Natural killer cell treated with Interleukin-12 subunit alpha and Interleukin-12 subunit beta and Interleukin-15 and Interleukin-18, amount 100 ng/mL, for 72 hours (primary cell): ENCODE measurements at regions not wholly inside any gene's neighbourhood (a gene's known extent, or its start where the extent isn't known, plus 50 kb on each side); places are given as distances from the start of the nearest gene placed in this dataset.

ENCODE experiments used
- ATAC-seq, 2 donors: fragments of 150-1000 bp; cut with Tn5 transposase in 1 of 2; sonication (Bioruptor Pico), chemical (Tn5 transposase) in 1 of 2; 2 replicates each; pipeline ENCODE4 v1.10.0; 2021
- DNase-seq: peaks from one replicate; pipeline ENCODE4 v3.0.0; 2022; ENCODE audit warnings: low spot score
- H3K27ac Mint-ChIP-seq, 2 donors: 1 replicate in 1 of 2; 2 replicates in 1 of 2; pipeline ENCODE4 v1.8.0; 2022; ENCODE audit warnings: mixed read lengths in 2 of 2, mild to moderate bottlenecking in 1 of 2, moderate library complexity in 1 of 2
- H3K27me3 Mint-ChIP-seq, 2 donors: 1 replicate in 1 of 2; 2 replicates in 1 of 2; pipeline ENCODE4 v1.8.0; 2022; ENCODE audit warnings: mixed read lengths in 2 of 2
- H3K36me3 Mint-ChIP-seq: one replicate; pipeline ENCODE4 v1.8.0; 2022; ENCODE audit warnings: mixed read lengths
- H3K4me1 Mint-ChIP-seq, 2 donors: 1 replicate in 1 of 2; 2 replicates in 1 of 2; pipeline ENCODE4 v1.8.0; 2022; ENCODE audit warnings: low read depth in 2 of 2, mixed read lengths in 2 of 2, mild to moderate bottlenecking in 1 of 2
- H3K4me3 Mint-ChIP-seq: one replicate; pipeline ENCODE4 v1.8.0; 2022; ENCODE audit warnings: mixed read lengths
- H3K9me3 Mint-ChIP-seq: 2 replicates; pipeline ENCODE4 v1.8.0; 2022; ENCODE audit warnings: mixed read lengths

DNA sequence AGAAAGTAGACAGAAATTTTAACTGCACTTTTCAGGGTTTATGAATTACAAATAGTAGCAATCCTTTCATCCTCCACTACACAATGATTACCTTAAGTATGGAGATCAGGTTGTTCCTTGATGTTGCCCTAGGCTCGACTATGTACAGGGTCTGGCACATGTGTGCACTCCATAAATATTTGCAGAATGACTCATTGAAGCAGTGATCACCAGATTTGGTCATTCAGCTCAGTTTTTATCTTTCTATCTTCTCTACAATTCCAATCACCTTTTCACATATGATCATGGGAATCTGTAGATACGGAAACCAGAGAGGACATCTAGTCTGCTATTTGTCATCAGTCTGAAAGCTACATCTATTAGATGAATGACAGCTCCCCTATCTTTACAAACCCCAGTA lies 171.7 kb upstream of the HCCS start:
- Mint-ChIP-seq H3K27me3 (no peaks in the 10 kb centered on the region), H3K9me3 (peaks cover 25% of the 10 kb centered on the region)
- ATAC-seq: no peak

DNA sequence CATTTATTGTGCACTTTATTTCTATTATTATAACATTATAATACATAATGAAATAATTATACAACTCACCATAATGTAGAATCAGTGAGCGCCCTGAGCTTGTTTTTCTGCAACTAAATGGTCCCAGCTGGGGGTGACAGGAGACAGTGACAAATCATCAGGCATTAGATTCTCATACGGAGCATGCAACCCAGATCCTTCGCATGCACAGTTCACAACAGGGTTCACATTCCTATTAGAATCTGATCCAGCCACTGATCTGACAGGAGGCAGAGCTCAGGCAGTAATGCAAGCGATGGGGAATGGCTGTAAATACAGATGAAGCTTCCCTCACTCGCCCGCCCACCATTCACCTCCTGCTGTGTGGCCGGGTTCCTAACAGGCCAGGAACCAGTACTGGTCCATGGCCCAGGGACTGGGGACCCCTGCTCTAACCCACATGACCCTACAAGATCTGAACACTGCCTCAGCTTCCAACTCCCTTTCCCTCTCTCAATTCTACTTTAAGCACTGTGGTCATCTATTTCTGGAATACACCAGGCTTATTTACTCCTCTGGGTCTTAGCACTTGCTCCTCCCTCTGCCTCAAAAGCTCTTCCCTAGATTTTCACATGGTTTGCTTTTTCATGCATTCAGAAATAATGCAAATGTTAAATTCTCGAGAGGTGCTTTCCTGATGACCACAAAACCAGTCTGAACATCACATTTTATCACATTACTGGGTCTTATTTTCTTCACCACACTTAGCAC lies 166.8 kb upstream of the HCCS start:
- H3K9me3 Mint-ChIP-seq: peaks cover 11% of the 10 kb centered on the region
- no peaks in the 10 kb centered on the region for H3K36me3 Mint-ChIP-seq
- no peaks in the 10 kb centered on the region for H3K4me1 Mint-ChIP-seq
- no peaks in the 10 kb centered on the region for H3K27me3 Mint-ChIP-seq
- ATAC-seq (no peak), DNase-seq (no peak)
- no peak overlapping the region for H3K27ac Mint-ChIP-seq
- H3K4me3 Mint-ChIP-seq: no peak overlapping the region

More for the DNA sequence above, 171.7 kb upstream of the HCCS start:
- Mint-ChIP-seq H3K27ac (no peak overlapping the region), H3K4me3 (no peak overlapping the region), H3K4me1 (no peaks in the 10 kb centered on the region), H3K36me3 (no peaks in the 10 kb centered on the region)
- DNase-seq: no peak

DNA sequence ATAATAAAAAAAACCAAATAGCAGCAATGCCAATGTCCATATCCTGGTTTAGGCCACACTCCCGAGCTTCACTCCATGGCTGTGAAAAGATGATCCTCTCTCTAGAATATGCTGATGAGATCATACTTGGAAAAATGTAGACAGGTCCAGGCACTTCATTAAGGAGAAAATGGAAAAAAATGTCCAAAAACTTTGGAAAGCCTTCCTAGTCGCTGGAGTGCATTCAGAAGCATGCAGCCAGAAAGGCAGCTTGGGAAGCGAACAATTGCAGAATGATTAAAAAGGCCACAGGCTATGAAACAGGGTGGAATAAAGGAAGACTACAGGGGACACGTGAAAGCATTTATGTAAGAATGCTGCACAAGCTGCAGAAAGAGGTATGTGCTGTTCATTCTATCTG lies 165.6 kb upstream of the HCCS start:
- Mint-ChIP-seq H3K9me3 (peaks cover 8% of the 10 kb centered on the region), H3K36me3 (peaks cover 9% of the 10 kb centered on the region), H3K27ac (no peak overlapping the region), H3K27me3 (no peaks in the 10 kb centered on the region), H3K4me1 (no peaks in the 10 kb centered on the region), H3K4me3 (no peak overlapping the region)
- DNase-seq: no peak
- ATAC-seq: no peak

DNA sequence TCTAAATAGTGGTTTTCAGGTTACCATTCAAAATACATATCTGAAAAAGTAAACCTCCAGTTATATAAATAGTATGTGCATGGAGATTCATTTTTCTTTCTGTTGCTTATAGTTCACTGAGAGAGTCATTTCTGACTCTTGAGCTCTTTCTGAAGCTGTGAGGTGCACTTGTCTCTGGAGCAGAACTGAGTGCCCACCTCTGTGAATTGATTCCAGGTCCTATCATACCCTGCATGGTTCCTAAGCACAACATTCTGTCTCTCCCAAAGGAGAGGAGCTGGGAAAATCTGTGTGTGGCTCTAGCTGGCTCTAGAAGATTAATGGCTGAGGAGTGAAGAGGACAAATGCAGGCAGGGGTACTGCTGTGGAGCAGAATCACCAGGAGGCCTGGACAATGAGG lies 161.6 kb upstream of the HCCS start:
- Mint-ChIP-seq H3K27ac (no peak overlapping the region), H3K36me3 (peaks cover 10% of the 10 kb centered on the region), H3K4me3 (no peak overlapping the region), H3K27me3 (no peaks in the 10 kb centered on the region), H3K9me3 (peaks cover 17% of the 10 kb centered on the region), H3K4me1 (no peaks in the 10 kb centered on the region)
- DNase-seq (no peak), ATAC-seq (no peak)

DNA sequence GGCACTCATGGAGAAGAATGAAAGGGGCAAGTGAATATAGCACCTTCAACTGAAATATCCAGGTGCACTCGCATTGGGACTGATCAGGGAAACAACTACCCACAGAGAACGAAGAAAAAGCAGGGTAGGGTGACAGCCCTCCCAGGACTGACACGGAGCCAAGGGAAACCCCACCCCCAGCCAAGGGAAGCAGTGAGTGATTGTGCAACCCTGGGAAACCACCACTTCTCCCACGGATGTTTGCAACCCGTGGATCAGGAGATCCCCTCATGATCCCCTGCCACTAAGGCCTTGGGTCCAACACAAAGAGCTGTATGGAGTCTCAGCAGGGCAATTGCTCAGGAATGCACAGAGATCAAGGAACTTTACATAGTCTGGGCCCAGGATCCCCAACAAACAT lies 158.5 kb upstream of the HCCS start:
- Mint-ChIP-seq H3K4me1 (no peaks in the 10 kb centered on the region), H3K9me3 (peaks cover 32% of the 10 kb centered on the region)

DNA sequence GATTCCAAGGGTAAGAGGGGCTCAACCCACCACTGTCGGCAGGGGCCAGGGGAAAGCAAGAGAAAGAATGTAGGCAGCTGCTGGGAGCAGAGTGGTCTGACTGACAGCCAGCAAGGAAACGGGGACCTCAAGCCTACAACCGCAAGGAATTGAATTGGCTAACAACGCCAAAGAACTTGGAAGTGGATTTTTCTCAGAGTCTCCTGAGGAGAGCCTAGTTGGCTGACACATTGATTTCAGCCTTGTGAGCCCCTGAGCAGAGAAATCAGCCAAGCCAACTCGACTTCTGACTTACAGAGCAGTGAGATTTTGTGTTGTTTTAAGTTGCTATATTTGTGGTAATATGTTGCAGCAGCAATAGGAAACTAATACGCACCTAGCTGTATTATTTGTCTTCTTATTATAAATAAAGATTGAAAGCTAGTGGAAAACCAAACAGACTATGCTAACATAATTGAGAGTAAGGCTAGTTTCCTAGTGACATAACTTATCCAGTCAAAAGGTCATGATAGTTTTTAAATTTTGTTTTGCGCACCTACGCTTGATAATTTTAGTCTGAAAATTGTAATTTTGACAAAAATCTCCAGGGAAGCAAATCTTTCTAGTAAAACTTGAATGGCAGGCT lies 145.8 kb upstream of the HCCS start:
- DNase-seq: no peak
- Mint-ChIP-seq H3K9me3 (peaks cover 11% of the 10 kb centered on the region), H3K4me1 (no peaks in the 10 kb centered on the region), H3K27ac (no peak overlapping the region), H3K27me3 (no peaks in the 10 kb centered on the region), H3K36me3 (no peaks in the 10 kb centered on the region), H3K4me3 (no peak overlapping the region)
- ATAC-seq: no peak

More for the DNA sequence above, 158.5 kb upstream of the HCCS start:
- no peak for ATAC-seq
- DNase-seq: peak; percentile 59
- Mint-ChIP-seq H3K36me3 (peaks cover 25% of the 10 kb centered on the region), H3K27me3 (no peaks in the 10 kb centered on the region), H3K4me3 (no peak overlapping the region), H3K27ac (no peak overlapping the region)

DNA sequence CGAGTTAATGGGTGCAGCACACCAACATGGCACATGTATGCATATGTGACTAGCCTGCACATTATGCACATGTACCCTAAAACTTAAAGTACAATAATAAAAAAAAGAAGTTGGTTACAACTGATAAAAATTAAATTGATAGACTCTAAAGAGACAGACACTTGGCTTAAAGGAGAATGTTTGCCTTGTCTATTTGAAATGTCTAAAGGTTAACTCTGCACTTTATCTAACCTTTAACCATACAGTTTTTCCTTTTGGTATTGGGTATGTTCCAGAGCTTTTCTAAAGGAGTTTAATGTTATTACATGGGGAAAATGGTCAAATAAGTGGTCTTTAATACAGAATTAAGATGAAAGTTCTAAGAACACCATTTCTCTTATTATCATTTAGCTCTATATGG lies 145.1 kb upstream of the HCCS start:
- H3K36me3 Mint-ChIP-seq: no peaks in the 10 kb centered on the region
- no peak for DNase-seq

DNA sequence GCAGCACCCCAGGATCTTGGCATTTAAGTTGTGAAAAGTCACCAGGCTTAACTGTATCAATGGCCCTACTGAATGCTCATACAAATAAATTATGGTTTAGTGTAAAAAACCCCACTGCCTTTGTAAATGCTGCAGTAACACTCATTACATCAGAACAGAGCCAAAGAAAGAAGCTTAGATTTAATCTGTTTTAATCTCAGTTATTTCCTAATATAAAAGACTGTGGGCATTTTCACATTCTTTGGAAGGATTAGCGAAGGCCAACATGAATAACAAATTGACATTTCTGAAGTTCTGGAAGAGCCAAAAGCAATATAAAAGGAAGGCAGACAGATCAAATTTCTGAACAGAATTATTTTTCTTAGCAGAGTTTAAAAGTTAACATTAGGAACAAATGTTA lies 140.0 kb upstream of the HCCS start:
- ATAC-seq: no peak
- H3K9me3 Mint-ChIP-seq: peaks cover 8% of the 10 kb centered on the region
- no peaks in the 10 kb centered on the region for H3K27me3 Mint-ChIP-seq
- H3K4me1 Mint-ChIP-seq: no peaks in the 10 kb centered on the region
- no peak overlapping the region for H3K4me3 Mint-ChIP-seq
- no peaks in the 10 kb centered on the region for H3K36me3 Mint-ChIP-seq
- no peak for DNase-seq
- H3K27ac Mint-ChIP-seq: no peak overlapping the region

More for the DNA sequence above, 145.1 kb upstream of the HCCS start:
- H3K4me1 Mint-ChIP-seq: no peaks in the 10 kb centered on the region
- H3K9me3 Mint-ChIP-seq: peaks cover 11% of the 10 kb centered on the region
- no peaks in the 10 kb centered on the region for H3K27me3 Mint-ChIP-seq
- H3K27ac Mint-ChIP-seq: no peak overlapping the region
- ATAC-seq: no peak
- H3K4me3 Mint-ChIP-seq: no peak overlapping the region

DNA sequence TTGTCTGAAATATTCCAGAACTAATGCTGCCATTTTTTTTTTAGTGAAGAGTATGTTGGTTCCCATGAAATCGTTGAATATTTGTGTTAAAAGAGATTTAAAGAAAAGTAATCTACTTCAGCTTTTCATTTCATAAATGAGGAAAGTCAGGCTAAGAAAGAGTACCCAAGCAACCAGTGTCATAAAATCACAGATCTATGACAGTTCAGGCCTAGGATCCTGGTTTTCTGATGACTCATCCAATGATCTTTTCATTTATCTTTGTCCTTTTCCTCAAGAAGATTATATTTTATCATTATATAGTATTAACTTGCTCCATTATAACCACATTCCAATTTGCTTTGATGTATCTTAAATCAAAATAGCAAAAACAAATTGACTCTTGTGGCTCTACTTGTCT lies 139.4 kb upstream of the HCCS start:
- Mint-ChIP-seq H3K27ac (no peak overlapping the region), H3K9me3 (peaks cover 8% of the 10 kb centered on the region), H3K4me3 (no peak overlapping the region), H3K4me1 (no peaks in the 10 kb centered on the region), H3K27me3 (no peaks in the 10 kb centered on the region), H3K36me3 (no peaks in the 10 kb centered on the region)
- DNase-seq (no peak), ATAC-seq (no peak)

DNA sequence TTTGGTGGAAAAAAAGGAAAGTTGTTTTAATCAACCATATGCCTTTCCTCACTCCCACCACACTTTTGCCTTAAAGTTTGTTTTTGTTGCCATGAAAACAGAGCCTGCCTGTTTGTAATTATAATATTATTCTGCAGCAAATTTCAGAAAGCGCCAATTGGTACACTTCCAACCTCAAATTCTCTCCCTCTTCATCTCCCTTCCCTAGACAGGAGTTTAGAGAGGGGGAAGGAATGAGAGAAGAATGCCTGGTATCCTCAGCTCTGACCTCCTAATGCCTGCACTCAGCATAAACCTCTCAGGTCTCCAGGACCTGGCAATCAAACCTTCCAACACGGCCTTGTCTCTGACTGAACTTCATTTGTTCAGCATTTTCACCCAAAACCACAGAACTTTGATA lies 138.4 kb upstream of the HCCS start:
- Mint-ChIP-seq H3K36me3 (no peaks in the 10 kb centered on the region), H3K4me1 (no peaks in the 10 kb centered on the region), H3K9me3 (peaks cover 8% of the 10 kb centered on the region)

DNA sequence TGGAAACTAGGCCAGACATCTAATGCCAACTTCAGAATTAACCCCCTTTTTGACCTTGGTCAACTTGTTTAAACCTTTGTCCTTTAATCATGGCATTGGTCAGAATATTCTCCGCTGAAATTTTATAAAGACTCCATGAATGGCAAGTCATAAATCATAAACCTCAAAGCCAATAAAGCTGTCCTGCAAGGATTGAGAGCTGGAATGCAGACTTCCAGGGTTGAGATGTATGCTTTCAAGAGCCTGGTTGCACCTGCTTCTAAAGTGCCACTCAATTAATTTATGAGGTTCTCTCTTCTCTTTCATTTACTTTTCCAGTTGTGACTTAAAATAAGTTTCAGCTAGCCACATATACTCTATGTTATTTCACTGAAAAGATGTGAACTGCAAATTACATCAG lies 136.2 kb upstream of the HCCS start:
- DNase-seq (no peak), ATAC-seq (no peak)
- no peak overlapping the region for H3K27ac Mint-ChIP-seq
- H3K4me3 Mint-ChIP-seq: no peak overlapping the region
- peaks cover 8% of the 10 kb centered on the region for H3K9me3 Mint-ChIP-seq
- no peaks in the 10 kb centered on the region for H3K36me3 Mint-ChIP-seq
- no peaks in the 10 kb centered on the region for H3K27me3 Mint-ChIP-seq
- H3K4me1 Mint-ChIP-seq: no peaks in the 10 kb centered on the region

More for the DNA sequence above, 138.4 kb upstream of the HCCS start:
- Mint-ChIP-seq H3K4me3 (no peak overlapping the region), H3K27ac (no peak overlapping the region), H3K27me3 (no peaks in the 10 kb centered on the region)
- no peak for ATAC-seq
- no peak for DNase-seq

DNA sequence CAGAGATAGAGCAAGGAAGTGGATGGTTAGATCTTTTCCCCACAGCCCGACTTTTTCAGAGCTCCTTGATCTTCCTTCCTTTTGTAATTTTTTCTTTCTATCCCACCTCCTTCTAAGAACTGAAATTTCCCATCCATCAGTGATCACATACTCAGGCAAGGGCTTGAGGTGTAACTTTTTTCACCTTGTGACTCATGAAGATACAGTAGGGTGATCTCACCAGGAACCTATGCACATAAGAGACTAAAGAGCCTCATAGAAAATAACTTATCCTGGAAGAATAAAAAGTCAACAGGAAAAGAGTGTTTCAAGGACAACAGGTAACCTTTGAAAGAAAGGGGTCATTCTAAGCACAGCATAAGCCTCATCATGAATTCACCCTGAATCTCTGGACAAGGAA lies 131.2 kb upstream of the HCCS start:
- Mint-ChIP-seq H3K4me1 (no peaks in the 10 kb centered on the region), H3K27me3 (no peaks in the 10 kb centered on the region), H3K9me3 (peaks cover 8% of the 10 kb centered on the region), H3K4me3 (no peak overlapping the region), H3K36me3 (peaks cover 4% of the 10 kb centered on the region), H3K27ac (no peak overlapping the region)
- DNase-seq (no peak), ATAC-seq (no peak)

DNA sequence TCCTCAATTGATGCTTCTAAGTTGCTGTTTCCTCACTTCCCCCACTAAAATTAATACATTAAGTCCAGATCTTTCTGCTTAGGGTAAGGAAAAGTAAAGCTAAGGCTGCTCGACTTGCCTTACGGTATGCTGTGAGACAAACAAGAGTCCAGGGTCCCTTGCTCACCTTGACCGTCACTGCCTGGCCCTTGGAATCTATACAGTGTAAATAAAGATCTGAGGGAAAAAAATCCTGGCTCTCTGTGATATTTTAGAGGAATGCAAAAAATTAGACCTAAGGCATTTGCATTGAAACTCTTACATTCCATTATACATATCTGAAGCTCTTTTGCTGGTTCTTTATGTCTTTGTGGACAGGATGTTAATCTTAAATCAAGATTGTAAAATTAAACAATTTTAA lies 129.6 kb upstream of the HCCS start:
- ATAC-seq: no peak
- peaks cover 4% of the 10 kb centered on the region for H3K36me3 Mint-ChIP-seq
- no peaks in the 10 kb centered on the region for H3K27me3 Mint-ChIP-seq
- DNase-seq: no peak
- no peak overlapping the region for H3K4me3 Mint-ChIP-seq
- peaks cover 13% of the 10 kb centered on the region for H3K9me3 Mint-ChIP-seq
- no peak overlapping the region for H3K27ac Mint-ChIP-seq
- no peaks in the 10 kb centered on the region for H3K4me1 Mint-ChIP-seq

DNA sequence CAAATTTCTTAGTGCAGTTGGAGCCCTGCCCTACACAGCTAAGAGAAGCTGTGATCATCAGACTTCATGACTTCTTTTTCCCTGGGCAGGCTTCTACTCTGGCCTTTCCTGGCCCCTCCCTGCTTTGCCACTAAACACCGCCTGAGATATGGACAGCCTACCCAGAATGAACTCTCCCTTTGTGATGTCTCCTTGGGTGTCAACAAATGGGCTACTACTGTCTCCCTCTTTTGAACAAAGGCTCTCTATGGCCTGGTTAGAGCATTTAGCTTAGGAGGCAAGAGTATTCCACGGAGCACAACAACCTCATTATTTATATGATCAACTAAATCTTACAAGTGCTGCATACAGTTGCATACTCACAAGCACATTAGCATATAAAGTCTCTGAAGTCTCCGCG lies 127.6 kb upstream of the HCCS start:
- H3K27me3 Mint-ChIP-seq: no peaks in the 10 kb centered on the region
- DNase-seq (no peak), ATAC-seq (no peak)
- peaks cover 11% of the 10 kb centered on the region for H3K9me3 Mint-ChIP-seq
- no peaks in the 10 kb centered on the region for H3K4me1 Mint-ChIP-seq
- H3K36me3 Mint-ChIP-seq: peaks cover 4% of the 10 kb centered on the region
- no peak overlapping the region for H3K4me3 Mint-ChIP-seq
- H3K27ac Mint-ChIP-seq: no peak overlapping the region

DNA sequence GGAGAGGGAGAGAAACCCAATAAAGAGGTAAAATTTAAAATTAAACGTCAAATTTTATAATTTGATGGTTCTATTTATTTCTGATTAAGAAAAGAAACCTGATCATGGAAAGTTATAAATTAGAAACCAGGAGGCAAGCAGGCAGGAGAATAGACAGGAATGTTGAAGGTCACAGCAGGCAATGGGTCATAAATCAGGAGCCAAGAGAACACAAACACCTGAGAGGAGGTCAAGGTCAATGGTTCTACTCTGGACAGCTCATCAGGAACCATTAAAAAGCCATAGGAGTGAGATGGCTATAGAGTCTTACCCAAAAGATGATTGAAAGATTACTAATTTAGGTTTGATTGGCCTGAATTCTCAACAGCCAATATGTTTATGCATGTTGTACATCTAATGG lies 126.9 kb upstream of the HCCS start:
- H3K27ac Mint-ChIP-seq: no peak overlapping the region
- H3K4me3 Mint-ChIP-seq: no peak overlapping the region
- DNase-seq (no peak), ATAC-seq (no peak)
- no peaks in the 10 kb centered on the region for H3K4me1 Mint-ChIP-seq
- peaks cover 10% of the 10 kb centered on the region for H3K9me3 Mint-ChIP-seq
- H3K27me3 Mint-ChIP-seq: no peaks in the 10 kb centered on the region
- H3K36me3 Mint-ChIP-seq: peaks cover 4% of the 10 kb centered on the region
